Germinal center (tissue), 1 donor: ENCODE measurements at regions not wholly inside any gene's neighbourhood (a gene's known extent, or its start where the extent isn't known, plus 50 kb on each side); places are given as distances from the start of the nearest gene placed in this dataset.
"Not testable (repeated sequence)": the region's sequence is repeated elsewhere in the genome, so short reads cannot be mapped to it uniquely, and the experiment has no call there.

Experiments
- DNase-seq: peaks from one replicate; pipeline ENCODE4 v3.0.0; 2012; ENCODE audit warnings: mixed read lengths, low spot score

DNA sequence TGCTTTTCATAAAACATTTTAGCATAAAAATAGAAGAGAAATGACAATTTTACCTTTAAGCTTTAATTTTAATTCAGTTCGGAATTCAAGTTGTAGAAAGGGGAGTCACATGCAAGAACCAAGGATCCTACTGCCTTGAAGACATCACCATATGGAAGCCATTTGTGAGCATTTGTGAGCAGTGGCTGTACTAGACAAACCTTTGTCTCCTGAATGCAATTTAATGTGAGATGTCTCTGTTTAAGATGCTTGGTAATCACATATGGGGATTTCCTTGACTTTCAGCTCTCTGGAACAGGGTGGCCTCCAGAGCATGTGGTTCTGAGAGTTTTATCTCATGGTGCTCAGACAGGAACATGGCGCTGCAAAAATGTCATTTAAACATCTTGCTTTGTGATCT lies 421.8 kb downstream of the NYAP2 start:
- DNase-seq: no peak

- no peak for DNase-seq
Measured at GRCh38 chr2:225820826-225821225, 421.3 kb downstream of the NYAP2 start.

GRCh38 chr2:225814554-225814953 lies 415.0 kb downstream of the NYAP2 start:
- DNase-seq: no peak

DNA sequence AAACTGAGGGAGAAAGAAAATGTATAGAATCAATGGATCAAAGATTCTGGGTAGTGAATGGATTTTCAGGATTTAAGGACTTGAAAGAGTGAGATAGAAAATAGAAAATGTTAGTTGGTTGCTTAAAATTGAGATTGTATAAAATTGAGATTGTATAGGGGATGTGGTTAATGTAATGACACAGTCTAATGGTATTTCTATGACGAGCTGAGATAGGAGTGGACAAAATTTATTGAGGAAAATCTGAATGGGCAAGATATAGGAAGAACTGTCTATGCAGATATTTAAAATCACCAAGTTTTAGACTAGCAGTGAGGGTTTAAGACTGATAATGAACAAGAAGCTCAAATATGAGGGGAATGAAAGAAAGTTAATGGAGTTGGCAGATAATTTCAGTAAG lies 406.6 kb downstream of the NYAP2 start:
- DNase-seq: no peak

DNA sequence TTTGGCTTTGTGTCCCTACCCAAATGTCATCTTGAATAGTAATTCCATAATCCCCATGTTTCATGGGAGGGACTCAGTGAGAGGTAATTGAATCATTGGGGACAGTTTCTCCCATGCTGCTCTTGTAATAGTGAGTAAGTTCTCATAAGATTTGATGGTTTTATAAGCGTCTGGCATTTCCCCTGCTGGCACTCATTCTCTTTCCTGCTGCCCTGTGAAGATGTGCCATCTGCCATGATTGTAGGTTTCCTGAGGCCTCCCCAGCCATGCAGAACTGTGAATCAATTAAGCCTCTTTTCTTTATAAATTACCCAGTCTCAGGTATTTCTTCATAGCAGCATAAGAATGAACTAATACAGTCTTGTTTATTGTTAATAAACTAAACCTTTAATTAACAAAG lies 402.6 kb downstream of the NYAP2 start:
- not testable (repeated sequence) for DNase-seq

DNA sequence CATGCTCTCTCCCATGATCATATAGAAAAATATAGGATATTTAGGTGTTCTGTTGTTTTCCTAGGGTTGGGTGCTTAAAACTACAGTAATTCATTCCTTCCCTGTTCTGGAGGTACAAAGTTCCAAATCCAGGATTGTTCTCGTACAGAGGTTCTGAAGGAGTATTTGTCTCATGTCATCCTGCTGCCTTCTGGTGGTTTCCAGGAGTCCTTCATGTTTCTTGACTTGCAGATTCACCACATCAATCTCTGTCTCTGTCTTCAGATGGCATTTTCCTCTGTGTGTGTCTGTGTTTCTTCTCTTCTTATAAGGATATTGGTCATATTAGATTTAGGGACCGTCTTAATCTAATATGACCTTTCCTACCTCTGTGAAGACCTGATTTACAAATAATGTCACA lies 397.9 kb downstream of the NYAP2 start:
- DNase-seq: no peak

GRCh38 chr2:225794652-225795400 lies 395.3 kb downstream of the NYAP2 start:
- no peak for DNase-seq

DNA sequence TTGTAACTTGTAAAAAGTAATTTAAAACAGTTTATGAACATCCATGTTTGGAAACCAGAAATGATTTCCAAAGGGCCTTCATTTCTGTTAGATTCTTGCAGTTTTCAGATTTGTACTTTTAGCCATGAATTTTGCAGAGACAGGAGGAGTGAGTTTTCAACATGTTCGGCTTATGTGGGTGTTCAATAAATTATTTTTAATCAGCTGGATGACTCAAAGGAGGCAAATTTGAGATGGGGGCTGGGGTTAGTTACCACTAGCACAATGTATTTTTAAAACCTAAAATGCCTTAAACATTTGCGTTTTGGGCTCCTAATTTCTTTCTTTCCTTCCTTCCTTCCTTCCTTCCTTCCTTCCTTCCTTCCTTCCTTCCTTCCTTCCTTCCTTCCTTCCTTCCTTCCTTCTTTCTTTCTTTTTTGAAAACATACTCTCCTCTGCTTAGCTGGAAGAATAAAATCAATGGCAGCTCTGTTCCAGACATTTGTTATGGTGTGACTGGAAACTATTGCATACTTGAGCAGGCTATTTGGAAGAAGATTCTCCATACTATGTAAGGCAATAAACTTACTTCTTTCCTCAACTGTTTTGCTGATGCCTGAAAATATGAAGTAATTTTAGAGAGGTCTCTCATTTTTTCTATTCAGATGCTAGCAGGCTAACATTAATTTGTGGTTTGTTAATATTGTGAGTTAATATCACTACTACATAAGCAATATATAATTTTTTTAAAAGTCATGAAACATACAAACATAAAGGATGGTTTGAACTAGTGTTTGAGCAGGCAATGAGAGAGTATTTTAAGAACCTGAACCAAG lies 394.4 kb downstream of the NYAP2 start:
- no peak for DNase-seq

DNA sequence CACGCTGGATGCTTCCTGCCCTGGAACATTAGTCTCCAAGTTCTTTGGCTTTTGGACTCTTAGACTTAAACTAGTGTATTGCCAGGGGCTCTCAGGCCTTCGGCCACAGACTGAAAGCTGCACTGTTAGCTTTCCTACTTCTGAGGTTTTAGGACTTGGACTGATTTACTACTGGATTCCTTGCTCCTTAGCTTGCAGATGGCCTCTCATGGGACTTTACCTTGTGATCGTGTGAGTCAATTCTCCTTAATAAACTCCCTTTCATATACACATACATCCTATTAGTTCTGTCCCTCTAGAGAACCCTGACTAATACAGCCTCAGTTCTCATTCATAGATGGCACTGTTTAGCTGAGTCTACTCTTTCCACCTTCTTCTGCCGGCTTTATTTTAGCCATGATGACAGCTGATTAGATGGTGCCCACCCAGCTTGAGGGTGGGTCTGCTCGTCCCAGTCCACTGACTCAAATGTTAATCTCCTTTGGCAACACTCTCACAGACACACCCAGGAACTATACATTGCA lies 389.1 kb downstream of the NYAP2 start:
- no peak for DNase-seq

DNA sequence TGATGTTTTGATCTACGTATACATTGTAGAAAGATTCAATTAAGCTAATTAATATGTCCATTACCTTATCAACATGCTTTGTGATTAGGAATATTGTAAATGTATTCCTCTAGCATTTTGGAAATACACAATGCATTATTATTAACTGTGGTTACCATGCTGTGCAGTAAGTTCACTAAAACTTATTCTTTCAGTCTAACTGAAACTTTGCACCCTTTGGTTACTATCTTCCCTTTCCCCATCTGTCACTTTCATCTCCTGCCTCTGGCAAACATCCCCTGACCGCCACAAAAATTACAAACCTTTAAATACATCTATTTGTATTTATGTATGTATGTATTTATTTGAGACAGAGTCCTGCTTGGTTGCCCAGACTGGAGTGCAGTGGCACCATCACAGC lies 388.0 kb downstream of the NYAP2 start:
- DNase-seq: no peak

DNA sequence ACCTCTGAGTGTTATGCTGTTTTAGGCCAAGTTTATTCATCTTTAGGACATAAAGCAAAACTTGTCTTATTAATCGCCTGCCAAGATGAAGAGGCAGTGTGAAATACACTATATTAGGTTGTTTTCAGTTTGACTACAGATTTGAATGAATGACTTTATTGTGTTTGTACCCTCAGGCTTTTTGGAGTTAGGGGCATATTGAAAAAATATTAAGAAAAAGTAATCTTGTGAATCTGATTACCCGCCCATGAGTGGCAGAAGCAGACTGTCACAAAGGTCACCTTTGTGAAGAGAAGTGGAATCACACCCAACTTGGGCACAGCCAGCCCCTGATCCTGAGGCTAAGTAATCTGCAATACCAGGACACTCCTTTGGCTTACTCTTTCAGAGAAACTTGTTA lies 382.5 kb downstream of the NYAP2 start:
- DNase-seq: no peak

DNA sequence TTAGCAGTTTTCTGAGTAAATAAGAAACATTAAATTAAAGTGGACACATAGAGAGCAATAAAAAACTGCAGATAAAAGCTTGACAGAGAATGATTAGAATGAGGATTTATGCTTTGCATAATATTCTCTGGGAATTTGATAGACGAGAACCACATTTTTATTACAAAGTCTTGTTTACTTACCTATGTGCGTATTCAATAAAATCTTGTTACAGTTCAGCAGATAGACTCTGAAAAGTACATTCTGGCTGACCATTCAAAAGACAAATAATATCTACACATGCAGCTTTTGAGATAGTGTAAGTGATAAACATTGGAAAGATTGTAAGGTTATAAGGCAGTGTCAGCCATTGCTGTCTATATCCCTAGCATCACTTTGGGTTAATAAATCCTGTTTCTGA lies 381.6 kb downstream of the NYAP2 start:
- DNase-seq: no peak

- DNase-seq: no peak
Measured at GRCh38 chr2:225779829-225780228, 380.3 kb downstream of the NYAP2 start.

- DNase-seq: no peak
Measured at GRCh38 chr2:225773148-225773547, 373.6 kb downstream of the NYAP2 start.

- no peak for DNase-seq
Measured at GRCh38 chr2:225771701-225772100, 372.2 kb downstream of the NYAP2 start.

- DNase-seq: no peak
Measured at GRCh38 chr2:225768741-225769140, 369.2 kb downstream of the NYAP2 start.

GRCh38 chr2:225766431-225766830 lies 366.9 kb downstream of the NYAP2 start:
- no peak for DNase-seq

DNA sequence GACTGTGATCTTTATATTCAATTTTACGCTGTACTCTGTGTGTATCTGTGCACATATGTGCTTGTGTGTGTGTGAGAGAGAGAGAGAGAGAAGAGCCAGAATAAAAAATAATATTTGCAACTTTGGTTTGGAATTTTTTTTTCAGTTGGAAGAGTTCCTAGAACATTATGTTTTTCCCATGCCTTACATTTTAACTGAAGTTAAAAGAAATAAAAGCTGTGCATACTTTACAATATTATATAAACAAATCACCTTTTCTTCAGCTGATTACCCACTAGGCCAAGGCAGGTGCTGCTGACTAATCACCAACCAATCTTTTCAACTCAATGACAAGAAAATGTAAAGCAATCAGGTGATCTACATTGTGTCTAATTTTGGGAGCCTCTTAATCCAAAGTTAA lies 366.3 kb downstream of the NYAP2 start:
- no peak for DNase-seq

GRCh38 chr2:225764346-225764745 lies 364.8 kb downstream of the NYAP2 start:
- no peak for DNase-seq

GRCh38 chr2:225763711-225764110 lies 364.2 kb downstream of the NYAP2 start:
- no peak for DNase-seq

- DNase-seq: no peak
Measured at GRCh38 chr2:225761396-225761795, 361.9 kb downstream of the NYAP2 start.

DNA sequence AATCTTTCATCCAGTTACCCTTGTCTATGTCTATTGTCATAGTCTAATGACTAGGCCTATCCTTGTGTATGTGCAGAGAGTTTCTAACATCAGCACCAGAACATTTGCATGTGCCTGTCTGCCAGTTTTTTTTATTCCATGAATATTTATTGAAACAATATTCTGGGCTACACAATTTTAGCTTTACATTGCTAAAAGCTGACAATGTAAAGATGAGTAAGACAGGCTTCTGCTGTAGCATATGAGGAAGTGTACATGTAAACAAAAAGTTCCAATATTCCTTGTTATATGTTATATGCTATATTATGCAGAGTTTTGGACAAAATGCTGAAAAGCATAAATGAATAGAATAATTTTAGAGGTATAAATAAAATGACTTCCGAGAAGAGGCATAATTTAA lies 357.7 kb downstream of the NYAP2 start:
- no peak for DNase-seq

- DNase-seq: no peak
Measured at GRCh38 chr2:225756198-225756597, 356.7 kb downstream of the NYAP2 start.
